ENCODE measurements at regions not wholly inside any gene's neighbourhood (a gene's known extent, or its start where the extent isn't known, plus 50 kb on each side); places are given as distances from the start of the nearest gene placed in this dataset.

DNA sequence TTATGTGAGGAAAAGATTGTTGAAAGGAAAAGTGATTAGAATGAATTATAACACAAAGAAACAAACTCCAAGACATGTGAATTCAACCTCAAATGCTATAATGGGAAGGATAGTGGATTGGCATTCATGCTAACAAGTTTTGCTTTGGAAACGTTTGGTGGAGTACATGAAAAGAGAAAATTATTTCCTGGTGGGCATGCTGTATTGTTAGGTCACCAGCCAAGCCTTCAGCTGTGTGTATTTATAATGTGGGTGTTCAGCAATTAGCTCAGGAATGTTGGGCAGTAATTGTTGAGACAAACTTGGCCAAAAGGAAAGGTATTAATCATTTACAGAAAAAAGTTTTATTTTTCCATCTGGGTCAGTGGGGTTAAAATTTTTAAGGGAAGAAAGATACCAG, 198.9 kb upstream of the ARSJ start:
- DNase-seq (no peak), ATAC-seq (ENCODE audit: low FRiP score in 2 of 2) (no peak)
- TF ChIP-seq EP300 (IDR thresholded peaks at IDR 0.05) (no peak), POLR2A (IDR thresholded peaks at IDR 0.05) (no peak), POLR2AphosphoS5 (IDR thresholded peaks at IDR 0.05) (no peak)
- TF ChIP-seq, protein P1, sequence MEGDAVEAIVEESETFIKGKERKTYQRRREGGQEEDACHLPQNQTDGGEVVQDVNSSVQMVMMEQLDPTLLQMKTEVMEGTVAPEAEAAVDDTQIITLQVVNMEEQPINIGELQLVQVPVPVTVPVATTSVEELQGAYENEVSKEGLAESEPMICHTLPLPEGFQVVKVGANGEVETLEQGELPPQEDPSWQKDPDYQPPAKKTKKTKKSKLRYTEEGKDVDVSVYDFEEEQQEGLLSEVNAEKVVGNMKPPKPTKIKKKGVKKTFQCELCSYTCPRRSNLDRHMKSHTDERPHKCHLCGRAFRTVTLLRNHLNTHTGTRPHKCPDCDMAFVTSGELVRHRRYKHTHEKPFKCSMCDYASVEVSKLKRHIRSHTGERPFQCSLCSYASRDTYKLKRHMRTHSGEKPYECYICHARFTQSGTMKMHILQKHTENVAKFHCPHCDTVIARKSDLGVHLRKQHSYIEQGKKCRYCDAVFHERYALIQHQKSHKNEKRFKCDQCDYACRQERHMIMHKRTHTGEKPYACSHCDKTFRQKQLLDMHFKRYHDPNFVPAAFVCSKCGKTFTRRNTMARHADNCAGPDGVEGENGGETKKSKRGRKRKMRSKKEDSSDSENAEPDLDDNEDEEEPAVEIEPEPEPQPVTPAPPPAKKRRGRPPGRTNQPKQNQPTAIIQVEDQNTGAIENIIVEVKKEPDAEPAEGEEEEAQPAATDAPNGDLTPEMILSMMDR (IDR thresholded peaks at IDR 0.05) = no peak
- 19 to 21% methylated on average over 1 of the region's 1 CpG for WGBS, 2 donors
- Histone ChIP-seq H3K36me3 (no peaks in the 10 kb centered on the region), H3K4me3 (no peak overlapping the region), H3K27me3 (no peaks in the 10 kb centered on the region), H3K4me1 (no peaks in the 10 kb centered on the region), H3K27ac (no peak overlapping the region), H3K9me3 (no peaks in the 10 kb centered on the region)

DNA sequence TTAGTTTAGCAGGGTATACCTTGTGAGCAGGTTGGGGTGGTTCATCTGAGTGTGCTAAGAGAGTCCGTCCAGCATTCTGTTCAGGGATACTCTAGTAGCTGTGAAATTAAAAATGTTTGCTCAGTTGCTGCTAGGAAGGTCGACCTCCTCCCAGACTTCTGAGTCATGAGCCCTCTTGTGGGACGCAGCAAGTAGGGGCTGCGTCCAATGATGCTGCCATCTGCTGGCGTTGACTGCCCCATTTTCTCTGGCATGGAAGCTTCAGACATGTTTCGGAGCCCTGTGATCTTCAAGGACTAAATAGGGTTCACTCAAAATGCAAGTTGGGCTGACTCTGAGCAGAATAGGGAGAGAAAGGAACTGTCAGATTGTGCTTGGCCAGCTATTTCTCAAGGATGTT, 201.0 kb upstream of the ARSJ start:
- peak; percentile 15 to 41 for ATAC-seq (ENCODE audit: low FRiP score in 2 of 2)
- Histone ChIP-seq H3K27ac (no peak overlapping the region), H3K4me1 (no peaks in the 10 kb centered on the region), H3K36me3 (no peaks in the 10 kb centered on the region), H3K27me3 (no peaks in the 10 kb centered on the region), H3K9me3 (no peaks in the 10 kb centered on the region), H3K4me3 (no peak overlapping the region)
- TF ChIP-seq POLR2A (IDR thresholded peaks at IDR 0.05) (no peak), EP300 (IDR thresholded peaks at IDR 0.05) (no peak)
- TF ChIP-seq, protein P1 (IDR thresholded peaks at IDR 0.05) = peak in 2 of 6 experiments; percentile 29 to 48
- peak in 1 of 2 donors; percentile 22 for DNase-seq
- WGBS, 2 donors = 44 to 46% methylated on average over 3 to 6 of the region's 6 CpGs

DNA sequence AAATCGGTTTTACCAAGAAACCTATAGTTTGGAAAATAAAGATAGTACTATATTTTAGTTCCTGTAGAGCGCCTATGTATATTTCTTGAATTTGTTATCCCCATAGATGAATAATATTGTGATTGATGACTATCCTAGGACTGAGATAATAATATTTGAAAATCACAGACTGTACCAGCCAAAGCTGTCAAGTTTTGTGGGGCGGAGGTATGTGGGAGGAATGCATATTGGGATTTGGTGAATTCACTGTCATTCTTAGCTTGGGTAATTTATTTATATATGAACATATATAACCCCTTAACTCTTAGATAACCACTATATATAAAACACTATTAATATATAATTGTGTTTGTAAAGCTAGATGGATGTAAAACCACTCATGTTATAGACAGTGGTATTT, 205.5 kb upstream of the ARSJ start:
- no peak overlapping the region for H3K27ac ChIP-seq
- no peaks in the 10 kb centered on the region for H3K4me1 ChIP-seq
- H3K4me3 ChIP-seq = no peak overlapping the region
- H3K36me3 ChIP-seq = no peaks in the 10 kb centered on the region
- no peak for DNase-seq
- no peaks in the 10 kb centered on the region for H3K27me3 ChIP-seq
- no peak for TF ChIP-seq POLR2AphosphoS5 (IDR thresholded peaks at IDR 0.05)
- no peak for TF ChIP-seq EP300 (IDR thresholded peaks at IDR 0.05)
- TF ChIP-seq, protein P1 (IDR thresholded peaks at IDR 0.05) = no peak
- TF ChIP-seq POLR2A (IDR thresholded peaks at IDR 0.05) = no peak
- H3K9me3 ChIP-seq = no peaks in the 10 kb centered on the region
- WGBS, 2 donors = 86 to 89% methylated on average over 3 of the region's 3 CpGs
- ATAC-seq (ENCODE audit: low FRiP score in 2 of 2) = no peak

DNA sequence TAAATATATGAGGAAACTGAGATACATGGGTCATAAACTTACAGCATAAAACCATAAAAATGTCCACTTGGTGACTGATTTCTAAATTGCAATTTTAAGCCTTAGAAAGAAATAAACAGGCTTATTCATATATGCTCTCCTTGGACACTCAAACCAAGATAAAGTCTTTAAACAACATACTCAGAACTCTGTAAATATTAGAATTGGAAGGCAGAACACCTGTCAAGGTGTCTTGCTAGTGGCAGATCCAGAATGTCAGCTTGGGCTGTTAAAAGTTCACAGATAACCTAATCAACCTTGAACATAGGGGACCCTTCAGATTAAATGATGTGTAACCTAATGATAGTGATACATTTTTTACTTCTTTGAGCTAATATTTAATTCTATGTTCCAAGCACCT, 208.1 kb upstream of the ARSJ start:
- ATAC-seq (ENCODE audit: low FRiP score in 2 of 2) (no peak), DNase-seq (no peak)
- Histone ChIP-seq H3K9me3 (no peaks in the 10 kb centered on the region), H3K27me3 (no peaks in the 10 kb centered on the region), H3K4me1 (no peaks in the 10 kb centered on the region), H3K4me3 (no peak overlapping the region), H3K27ac (no peak overlapping the region), H3K36me3 (no peaks in the 10 kb centered on the region)
- TF ChIP-seq POLR2A (IDR thresholded peaks at IDR 0.05) (no peak), EP300 (IDR thresholded peaks at IDR 0.05) (no peak), POLR2AphosphoS5 (IDR thresholded peaks at IDR 0.05) (no peak)
- TF ChIP-seq, protein P1 (IDR thresholded peaks at IDR 0.05) = no peak

DNA sequence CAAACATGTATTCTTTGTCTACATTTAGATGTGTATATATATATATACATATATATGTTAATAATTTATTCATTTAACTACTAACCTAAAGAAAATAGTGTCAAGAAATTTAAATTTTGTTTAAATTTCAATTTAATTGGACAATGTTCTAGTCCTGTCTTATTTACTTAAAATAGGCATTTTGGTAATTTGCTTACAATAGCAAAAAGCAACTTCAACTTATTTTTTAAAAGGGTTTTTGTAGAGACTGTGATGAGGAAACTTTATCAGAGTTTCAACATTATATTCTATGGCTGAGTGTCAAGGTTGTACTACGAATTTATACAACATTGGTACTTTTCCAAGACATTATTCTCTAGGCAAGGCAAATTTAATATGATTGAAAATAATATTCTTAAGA, 212.0 kb upstream of the ARSJ start:
- Histone ChIP-seq H3K4me1 (no peaks in the 10 kb centered on the region), H3K27me3 (no peaks in the 10 kb centered on the region), H3K9me3 (no peaks in the 10 kb centered on the region), H3K4me3 (no peak overlapping the region), H3K36me3 (no peaks in the 10 kb centered on the region), H3K27ac (no peak overlapping the region)
- ATAC-seq (ENCODE audit: low FRiP score in 2 of 2) (no peak), DNase-seq (no peak)
- WGBS, 2 donors = 35 to 39% methylated on average over 1 of the region's 1 CpG
- TF ChIP-seq POLR2AphosphoS5 (IDR thresholded peaks at IDR 0.05) (no peak), POLR2A (IDR thresholded peaks at IDR 0.05) (no peak), EP300 (IDR thresholded peaks at IDR 0.05) (no peak)
- TF ChIP-seq, protein P1 (IDR thresholded peaks at IDR 0.05) = no peak

Measured in upper lobe of left lung (tissue), 6 donors.